HepG2 (cell line): ENCODE measurements at regions not wholly inside any gene's neighbourhood (a gene's known extent, or its start where the extent isn't known, plus 50 kb on each side); places are given as distances from the start of the nearest gene placed in this dataset.

Source experiments
- ATAC-seq: fragments of 200-7000 bp; cut with Tn5 transposase; 3 replicates; pipeline ENCODE4 v1.9.1; 2020; ENCODE audit warnings: mild to moderate bottlenecking, moderate library complexity
- BruUV-seq: library from RNA; stranded (reverse); fragments of 400-500 nt; replicated peaks from 2 replicates; lab custom pipeline; 2021; lab: Mats Ljungman, UMichigan
- CTCF ChIA-PET: fragments of 300-600 bp; formaldehyde crosslinking; extraction: SDS; loops from one replicate; lab custom pipeline; 2021; ENCODE audit warnings: low total read pairs, inconsistent platforms, low intra/inter-chr PET ratio; lab: Yijun Ruan, JAX
- POLR2A ChIA-PET: fragments of 350-600 bp; sonication (Branson Sonifier 250); formaldehyde crosslinking; loops from one replicate; lab custom pipeline; 2020; ENCODE audit warnings: antibody characterized with exemption, inconsistent platforms; lab: Yijun Ruan, JAX
- DNase-seq: peaks from one replicate; pipeline ENCODE4 v3.0.0-alpha.2; 2015; ENCODE audit warnings: low spot score
- FAIRE-seq: peaks from 3 replicates; lab custom pipeline; 2011; peaks lifted over from hg19 to GRCh38; lab: Jason Lieb, UNC
- H2AFZ ChIP-seq: one replicate; pipeline ENCODE4 v1.6.1; 2011; ENCODE audit warnings: low read length, inconsistent platforms
- H3K27ac ChIP-seq: fragments of 300-600 bp; 3 replicates; pipeline ENCODE4 v1.8.0; 2011; ENCODE audit warnings: mixed run types, mild to moderate bottlenecking, mixed read lengths, low read length, inconsistent platforms; ENCODE audit not compliant: insufficient read depth; ENCODE audit errors: extremely low read length
- H3K27me3 ChIP-seq, 2 experiments: fragments of 200-600 bp in 1 of 2; 2 replicates in 1 of 2; 3 replicates in 1 of 2; pipeline versions ENCODE4 v1.6.0 to v1.8.0; 2011; ENCODE audit warnings: low read length in 2 of 2, mild to moderate bottlenecking in 2 of 2, moderate library complexity in 2 of 2, inconsistent platforms in 1 of 2; ENCODE audit not compliant: insufficient read depth in 2 of 2, control insufficient read depth in 1 of 2
- H3K36me3 ChIP-seq, 2 experiments: fragments of 200-600 bp in 1 of 2; replicated peaks in 1 of 2; 2 replicates in 1 of 2; 3 replicates in 1 of 2; pipeline versions ENCODE4 v1.5.1 to v1.8.0; 2011; ENCODE audit warnings: low read length in 2 of 2, inconsistent platforms in 1 of 2; ENCODE audit not compliant: insufficient read depth in 2 of 2, control insufficient read depth in 1 of 2
- H3K4me1 ChIP-seq: 2 replicates; pipeline ENCODE4 v1.5.1; 2012; ENCODE audit warnings: low read length, inconsistent platforms; ENCODE audit not compliant: insufficient read depth
- H3K4me2 ChIP-seq: 2 replicates; pipeline ENCODE4 v1.6.0; 2011; ENCODE audit warnings: low read depth, low read length, inconsistent platforms
- H3K4me3 ChIP-seq, 3 experiments: fragments of 200-600 bp in 1 of 3; sonication (generic), shearing (Covaris generic) in 1 of 3; replicated peaks in 1 of 3; 2 replicates each; pipeline ENCODE4 v1.5.1; 2011 to 2016; ENCODE audit warnings: low read length in 3 of 3, inconsistent platforms in 2 of 3, low read depth in 2 of 3, mild to moderate bottlenecking in 2 of 3, control low read depth in 1 of 3, mixed read lengths in 1 of 3; ENCODE audit not compliant: insufficient read depth in 1 of 3
- H3K79me2 ChIP-seq: one replicate; pipeline ENCODE4 v1.6.1; 2011; ENCODE audit warnings: low read length, inconsistent platforms; ENCODE audit not compliant: insufficient read depth
- H3K9ac ChIP-seq: 2 replicates; pipeline ENCODE4 v1.6.0; 2011; ENCODE audit warnings: mild to moderate bottlenecking, low read depth, low read length, inconsistent platforms; ENCODE audit not compliant: insufficient read depth
- H3K9me3 ChIP-seq: 2 replicates; pipeline ENCODE4 v1.5.1; 2012; ENCODE audit warnings: mild to moderate bottlenecking, low read length
- H4K20me1 ChIP-seq: 2 replicates; pipeline ENCODE4 v1.6.0; 2011; ENCODE audit warnings: inconsistent platforms, mild to moderate bottlenecking, low read length, moderate library complexity; ENCODE audit not compliant: insufficient read depth
- CENPX ChIP-seq: sonication (generic); formaldehyde crosslinking; IDR thresholded peaks from 2 replicates; pipeline ENCODE4 v1.9.0; 2021; ENCODE audit warnings: mild to moderate bottlenecking, missing genetic modification reagents, moderate library complexity
- E2F1 ChIP-seq: sonication (generic); formaldehyde crosslinking; IDR thresholded peaks from 2 replicates; pipeline ENCODE4 v1.5.0; 2020; ENCODE audit warnings: missing genetic modification reagents
- EHMT2 ChIP-seq: fragments of 200-600 bp; sonication (generic); IDR thresholded peaks from 2 replicates; pipeline ENCODE4 v1.7.0; 2017; ENCODE audit warnings: antibody characterized with exemption, low read depth, low read length, borderline replicate concordance
- FOXA3 ChIP-seq: IDR thresholded peaks from 2 replicates; pipeline ENCODE4 v1.6.1; 2016; ENCODE audit warnings: missing genetic modification reagents, missing compliant biosample characterization
- HNRNPH1 ChIP-seq: fragments of 200-400 bp; formaldehyde crosslinking; optimal IDR thresholded peaks from 2 replicates; pipeline ENCODE3; 2017; ENCODE audit warnings: mild to moderate bottlenecking, low read depth, low read length
- MXI1 ChIP-seq: IDR thresholded peaks from 3 replicates; pipeline ENCODE4 v1.6.1; 2012; ENCODE audit warnings: low read depth, low read length, inconsistent platforms, borderline replicate concordance
- PHB2 ChIP-seq: fragments of 450-650 bp; IDR thresholded peaks from 2 replicates; pipeline ENCODE4 v1.6.1; 2018; ENCODE audit not compliant: partially characterized antibody
- RAD21 ChIP-seq: fragments of 450-650 bp; formaldehyde crosslinking; IDR thresholded peaks from 2 replicates; pipeline ENCODE4 v1.5.0; 2020; ENCODE audit warnings: mild to moderate bottlenecking
- SMAD1 ChIP-seq: sonication (generic); formaldehyde crosslinking; IDR thresholded peaks from 2 replicates; pipeline ENCODE4 v1.4.0; 2020; ENCODE audit warnings: missing genetic modification reagents, low read depth, mild to moderate bottlenecking, borderline replicate concordance
- SMARCC2 ChIP-seq: fragments of 450-650 bp; IDR thresholded peaks from 2 replicates; pipeline ENCODE4 v1.6.1; 2017; ENCODE audit warnings: antibody characterized with exemption, mild to moderate bottlenecking
- SOX5 ChIP-seq: IDR thresholded peaks from 2 replicates; pipeline ENCODE4 v1.6.1; 2016; ENCODE audit warnings: borderline replicate concordance
- ZBTB37 ChIP-seq: sonication (generic); formaldehyde crosslinking; IDR thresholded peaks from 2 replicates; pipeline ENCODE4 v1.4.0; 2020; ENCODE audit warnings: mild to moderate bottlenecking, missing genetic modification reagents
- ZNF326 ChIP-seq: sonication (generic); formaldehyde crosslinking; IDR thresholded peaks from 2 replicates; pipeline ENCODE4 v1.4.0; 2020; ENCODE audit warnings: missing genetic modification reagents, borderline replicate concordance
- ZNF33B ChIP-seq: sonication (generic); formaldehyde crosslinking; IDR thresholded peaks from 2 replicates; pipeline ENCODE4 v1.5.1; 2020; ENCODE audit warnings: mild to moderate bottlenecking, missing genetic modification reagents
- ZNF432 ChIP-seq: sonication (generic); formaldehyde crosslinking; IDR thresholded peaks from 2 replicates; pipeline ENCODE4 v1.5.0; 2020; ENCODE audit warnings: missing genetic modification reagents, mild to moderate bottlenecking, borderline replicate concordance
- ZNF639 ChIP-seq: conservative IDR thresholded peaks from 2 replicates; pipeline ENCODE4 v1.6.1; 2018; ENCODE audit warnings: missing genetic modification reagents
- WGBS: methylation state at CpG from one replicate; pipeline ENCODE4 v1.1.6; 2017; ENCODE audit warnings: low lambda C conversion rate; 5-methylcytosine and 5-hydroxymethylcytosine counted together
- in situ Hi-C: cut with HindIII; loops from 2 replicates; pipeline ENCODE4 v1.10.0; 2017; ENCODE audit warnings: low pct_unique_long_range_greater_than_20kb; ENCODE audit not compliant: extremely low pct_ligation_motif_present
- intact Hi-C: fragments of 100-400 bp; cut with micrococcal nuclease; formaldehyde crosslinking; loops from one replicate; pipeline ENCODE4 v1.10.0; 2022; ENCODE audit not compliant: unreplicated experiment

- no peaks in the 10 kb centered on the region for H3K79me2 ChIP-seq
- H3K4me3 ChIP-seq = no peak overlapping the region
- no peak overlapping the region for H3K27ac ChIP-seq
- no peaks in the 10 kb centered on the region for H4K20me1 ChIP-seq
- no peak for ATAC-seq
- no TSS peak for BruUV-seq
- 1% methylated on average over 2 of the region's 2 CpGs for WGBS
- in situ Hi-C loops = no loop called here
- no peaks in the 10 kb centered on the region for H3K36me3 ChIP-seq
- peak; percentile 16; the same call in 1 of the 2 replicates for TF ChIP-seq FOXA3
- TF ChIP-seq ZBTB37 (CRISPR knock-in tag) = no peak
- TF ChIP-seq, all 625 proteins: peak for 1
- FAIRE-seq (no peak), DNase-seq (no peak)
- ChIA-PET CTCF (no interaction called here), POLR2A (no interaction called here)
- no peaks in the 10 kb centered on the region for H3K4me1 ChIP-seq
- intact Hi-C loops = no loop called here
- H3K27me3 ChIP-seq = no peaks in the 10 kb centered on the region
- no peaks in the 10 kb centered on the region for H3K9me3 ChIP-seq
- H3K9ac ChIP-seq = no peak overlapping the region
- H3K4me2 ChIP-seq = no peak overlapping the region
- no peak overlapping the region for H2AFZ ChIP-seq
These were observed 96.7 kb upstream of the NECTIN3 start for GRCh38 chr3:110974902-110975301.

- WGBS = 52% methylated on average over 4 of the region's 4 CpGs
- Histone ChIP-seq H3K79me2 (no peaks in the 10 kb centered on the region), H3K4me2 (no peak overlapping the region), H3K9me3 (no peaks in the 10 kb centered on the region), H3K36me3 (no peaks in the 10 kb centered on the region), H4K20me1 (no peaks in the 10 kb centered on the region), H3K27ac (no peak overlapping the region), H3K4me3 (no peak overlapping the region), H3K4me1 (no peaks in the 10 kb centered on the region), H3K9ac (no peak overlapping the region), H2AFZ (no peak overlapping the region), H3K27me3 (no peaks in the 10 kb centered on the region; a peak in 1 of 5 replicates)
- in situ Hi-C loops = no loop called here
- intact Hi-C loops = no loop called here
- ChIA-PET POLR2A (no interaction called here), CTCF (no interaction called here)
- FAIRE-seq (no peak), ATAC-seq (no peak), DNase-seq (no peak)
- BruUV-seq = no TSS peak
- TF ChIP-seq RAD21 (CRISPR knock-in tag) = no peak
- TF ChIP-seq SMARCC2 = no peak
- no peak for TF ChIP-seq PHB2
- no peak for TF ChIP-seq ZNF326
- no peak for TF ChIP-seq MXI1
- TF ChIP-seq ZNF639 (CRISPR knock-in tag) = no peak
- TF ChIP-seq SOX5 = no peak
- no peak for TF ChIP-seq HNRNPH1
- TF ChIP-seq CENPX (CRISPR knock-in tag) = no peak
- TF ChIP-seq EHMT2 = no peak
- TF ChIP-seq ZNF432 = no peak
- no peak for TF ChIP-seq E2F1 (CRISPR knock-in tag)
- no peak for TF ChIP-seq SMAD1 (CRISPR knock-in tag)
- TF ChIP-seq ZNF33B (CRISPR knock-in tag) = no peak
These were observed 87.0 kb upstream of the NECTIN3 start for GRCh38 chr3:110984456-110985250.
